OCI-LY7 (cell line): ENCODE measurements at regions not wholly inside any gene's neighbourhood (a gene's known extent, or its start where the extent isn't known, plus 50 kb on each side); places are given as distances from the start of the nearest gene placed in this dataset.
"Not testable (repeated sequence)": the region's sequence is repeated elsewhere in the genome, so short reads cannot be mapped to it uniquely, and the experiment has no call there.

Source experiments
- BruUV-seq: library from RNA; stranded (reverse); fragments of 400-500 nt; replicated peaks from 2 replicates; lab custom pipeline; 2021; lab: Mats Ljungman, UMichigan
- CTCF ChIA-PET: fragments of 300-600 bp; sonication (Branson Sonifier 250); formaldehyde crosslinking; loops from one replicate; lab custom pipeline; 2022; ENCODE audit warnings: antibody characterized with exemption; ENCODE audit not compliant: unreplicated experiment; lab: Charles Lee
- POLR2A ChIA-PET: fragments of 300-600 bp; sonication (Branson Sonifier 250); formaldehyde crosslinking; loops from one replicate; lab custom pipeline; 2022; ENCODE audit warnings: antibody characterized with exemption; lab: Charles Lee
- DNase-seq: peaks from one replicate; pipeline ENCODE4 v3.0.0-alpha.2; 2015; ENCODE audit warnings: low spot score
- H2AFZ ChIP-seq: fragments of 200-600 bp; sonication (generic), shearing (Covaris generic); 2 replicates; pipeline ENCODE4 v1.6.1; 2014; ENCODE audit warnings: mild to moderate bottlenecking, antibody characterized with exemption, low read length, moderate library complexity
- H3K27ac ChIP-seq: fragments of 200-600 bp; sonication (generic); 2 replicates; pipeline ENCODE4 v1.5.1; 2014; ENCODE audit warnings: mixed run types, low read depth, mild to moderate bottlenecking, moderate library complexity, low read length, inconsistent platforms; ENCODE audit not compliant: poor library complexity, severe bottlenecking
- H3K36me3 ChIP-seq: fragments of 200-600 bp; sonication (generic); 2 replicates; pipeline ENCODE4 v1.6.1; 2014; ENCODE audit warnings: mild to moderate bottlenecking, antibody characterized with exemption, low read length, moderate library complexity, mixed read lengths; ENCODE audit not compliant: insufficient read depth
- H3K4me1 ChIP-seq: fragments of 200-600 bp; sonication (generic); 2 replicates; pipeline ENCODE4 v1.5.1; 2014; ENCODE audit warnings: mild to moderate bottlenecking, low read length; ENCODE audit not compliant: insufficient read depth, poor library complexity, severe bottlenecking
- H3K4me2 ChIP-seq: fragments of 200-600 bp; sonication (generic); 2 replicates; pipeline ENCODE4 v1.6.1; 2014; ENCODE audit warnings: mild to moderate bottlenecking, low read length
- H3K4me3 ChIP-seq: fragments of 200-600 bp; sonication (generic); 2 replicates; pipeline ENCODE4 v1.5.1; 2014; ENCODE audit warnings: mild to moderate bottlenecking, low read depth, low read length; ENCODE audit not compliant: poor library complexity, severe bottlenecking
- H3K79me2 ChIP-seq: fragments of 200-600 bp; sonication (generic); 2 replicates; pipeline ENCODE4 v1.6.1; 2016; ENCODE audit warnings: low read depth, mild to moderate bottlenecking, low read length, moderate library complexity, mixed read lengths; ENCODE audit not compliant: insufficient read depth
- H3K9me2 ChIP-seq: fragments of 200-600 bp; sonication (generic); 2 replicates; pipeline ENCODE4 v1.6.1; 2016; ENCODE audit warnings: mild to moderate bottlenecking, low read length, mixed read lengths; ENCODE audit not compliant: insufficient read depth
- H3K9me3 ChIP-seq: fragments of 200-600 bp; sonication (generic); 2 replicates; pipeline ENCODE4 v1.6.1; 2014; ENCODE audit warnings: mild to moderate bottlenecking, mixed run types, low read length, mixed read lengths
- H4K20me1 ChIP-seq: fragments of 200-600 bp; sonication (generic); 2 replicates; pipeline ENCODE4 v1.6.1; 2014; ENCODE audit warnings: mild to moderate bottlenecking, antibody characterized with exemption, low read length, moderate library complexity, mixed read lengths; ENCODE audit not compliant: insufficient read depth
- CTCF ChIP-seq: fragments of 200-600 bp; sonication (generic); conservative IDR thresholded peaks from 2 replicates; pipeline ENCODE4 v1.5.1; 2014; ENCODE audit warnings: mild to moderate bottlenecking, antibody characterized with exemption, low read length, moderate library complexity, mixed read lengths
- EZH2phosphoT487 ChIP-seq: fragments of 200-600 bp; sonication (generic); IDR thresholded peaks from 2 replicates; pipeline ENCODE4 v1.6.1; 2018; ENCODE audit warnings: low read depth, borderline replicate concordance, mild to moderate bottlenecking, mixed run types, antibody characterized with exemption, low read length, moderate library complexity, mixed read lengths
- intact Hi-C: fragments of 100-400 bp; cut with micrococcal nuclease; formaldehyde crosslinking; loops from one replicate; pipeline ENCODE4 v1.10.0; 2022; ENCODE audit not compliant: unreplicated experiment

GRCh38 chr1:222377428-222378088 is 170.3 kb downstream of the HHIPL2 start:
- ChIA-PET POLR2A (no interaction called here), CTCF (no interaction called here)
- H3K4me2 ChIP-seq, result no peak overlapping the region
- H3K79me2 ChIP-seq, result no peaks in the 10 kb centered on the region
- no peaks in the 10 kb centered on the region for H4K20me1 ChIP-seq
- H3K4me1 ChIP-seq, result no peaks in the 10 kb centered on the region
- no peaks in the 10 kb centered on the region for H3K36me3 ChIP-seq
- no peaks in the 10 kb centered on the region for H3K9me3 ChIP-seq
- TF ChIP-seq EZH2phosphoT487, result no peak
- no peak for TF ChIP-seq CTCF
- no peaks in the 10 kb centered on the region for H3K9me2 ChIP-seq
- H2AFZ ChIP-seq, result no peak overlapping the region
- no peak for DNase-seq
- H3K4me3 ChIP-seq, result no peak overlapping the region
- intact Hi-C loops, result no loop called here
- no peak overlapping the region for H3K27ac ChIP-seq
- no TSS peak for BruUV-seq

GRCh38 chr1:222376791-222377190 is 171.1 kb downstream of the HHIPL2 start:
- H2AFZ ChIP-seq, H3K4me3 ChIP-seq, H3K79me2 ChIP-seq, H3K4me2 ChIP-seq, H3K9me3 ChIP-seq, POLR2A ChIA-PET, H3K36me3 ChIP-seq, CTCF ChIA-PET, H3K4me1 ChIP-seq, intact Hi-C loops, BruUV-seq, H3K9me2 ChIP-seq, H3K27ac ChIP-seq, H4K20me1 ChIP-seq, DNase-seq: not testable (repeated sequence)

GRCh38 chr1:222375701-222376100 is 172.2 kb downstream of the HHIPL2 start:
- no peak overlapping the region for H3K4me3 ChIP-seq
- no peaks in the 10 kb centered on the region for H3K9me3 ChIP-seq
- intact Hi-C loops, result no loop called here
- ChIA-PET POLR2A (no interaction called here), CTCF (no interaction called here)
- H4K20me1 ChIP-seq, result no peaks in the 10 kb centered on the region
- H3K4me2 ChIP-seq, result no peak overlapping the region
- no peaks in the 10 kb centered on the region for H3K9me2 ChIP-seq
- TF ChIP-seq EZH2phosphoT487 (no peak), CTCF (no peak)
- no peaks in the 10 kb centered on the region for H3K79me2 ChIP-seq
- no peaks in the 10 kb centered on the region for H3K36me3 ChIP-seq
- H3K27ac ChIP-seq, result no peak overlapping the region
- no peak for DNase-seq
- BruUV-seq, result no TSS peak
- H2AFZ ChIP-seq, result no peak overlapping the region
- H3K4me1 ChIP-seq, result no peaks in the 10 kb centered on the region
